NCI-H1436 treated with DMSO at 0.1 percent for 48 hours (cell line): ENCODE measurements at regions not wholly inside any gene's neighbourhood (a gene's known extent, or its start where the extent isn't known, plus 50 kb on each side); places are given as distances from the start of the nearest gene placed in this dataset.

ENCODE experiments used
- DNase-seq: peaks from one replicate; lab custom pipeline; 2025; lab: John Stamatoyannopoulos, UW

- no peak for DNase-seq
These were observed 260.9 kb upstream of the HES1 start for GRCh38 chr3:193874997-193875593.

- no peak for DNase-seq
These were observed 260.2 kb upstream of the HES1 start for GRCh38 chr3:193875601-193876321.

- DNase-seq = no peak
These were observed 256.7 kb upstream of the HES1 start for GRCh38 chr3:193879099-193879863.

- DNase-seq = no peak
These were observed 256.1 kb upstream of the HES1 start for GRCh38 chr3:193879864-193880242.

- DNase-seq = no peak
These were observed 253.9 kb upstream of the HES1 start for GRCh38 chr3:193882091-193882490.

- no peak for DNase-seq
These were observed 252.4 kb upstream of the HES1 start for GRCh38 chr3:193883551-193883950.

GRCh38 chr3:193884027-193884426 is 251.9 kb upstream of the HES1 start:
- DNase-seq = no peak

- DNase-seq = no peak
These were observed 251.3 kb upstream of the HES1 start for GRCh38 chr3:193884652-193885051.

GRCh38 chr3:193885832-193886231 is 250.1 kb upstream of the HES1 start:
- DNase-seq = no peak

- no peak for DNase-seq
These were observed 245.7 kb upstream of the HES1 start for GRCh38 chr3:193890016-193890897.

- no peak for DNase-seq
These were observed 241.7 kb upstream of the HES1 start for GRCh38 chr3:193894121-193894863.

GRCh38 chr3:193895409-193895808 is 240.5 kb upstream of the HES1 start:
- no peak for DNase-seq

GRCh38 chr3:193896419-193896818 is 239.5 kb upstream of the HES1 start:
- no peak for DNase-seq

GRCh38 chr3:193897288-193897687 is 238.7 kb upstream of the HES1 start:
- DNase-seq = no peak

GRCh38 chr3:193897731-193898180 is 238.2 kb upstream of the HES1 start:
- DNase-seq = no peak

- no peak for DNase-seq
These were observed 236.9 kb upstream of the HES1 start for GRCh38 chr3:193899001-193899400.

- no peak for DNase-seq
These were observed 234.9 kb upstream of the HES1 start for GRCh38 chr3:193901007-193901406.

GRCh38 chr3:193902607-193903511 is 233.1 kb upstream of the HES1 start:
- DNase-seq = no peak

GRCh38 chr3:193903512-193903817 is 232.5 kb upstream of the HES1 start:
- DNase-seq = no peak

GRCh38 chr3:193903966-193904365 is 232.0 kb upstream of the HES1 start:
- no peak for DNase-seq
